ENCODE measurements at regions not wholly inside any gene's neighbourhood (a gene's known extent, or its start where the extent isn't known, plus 50 kb on each side); places are given as distances from the start of the nearest gene placed in this dataset.

- Histone ChIP-seq H3K4me3 (ENCODE audit: low read depth, low read length) (no peak overlapping the region), H3K27me3 (ENCODE audit: control insufficient read depth, insufficient read depth, low read length) (no peaks in the 10 kb centered on the region), H3K36me3 (ENCODE audit: control insufficient read depth, insufficient read depth, low read length) (no peaks in the 10 kb centered on the region)
- no peak for DNase-seq (ENCODE audit: low read depth)
- TF ChIP-seq CTCF (IDR thresholded peaks at IDR 0.05; ENCODE audit: insufficient read depth, low read depth, low read length) = no peak
- ChIA-PET POLR2A (no interaction called here), CTCF (interaction anchor here (1.1 kb wide), 1 partner anchor 33 kb away, joined by 3 read pairs; no protein-coding TSS in a partner anchor)
Observed at GRCh38 chr1:30200161-30200560, 523.2 kb downstream of the MATN1 start.

GRCh38 chr1:30199563-30199962 lies 523.8 kb downstream of the MATN1 start:
- no peak for TF ChIP-seq CTCF (IDR thresholded peaks at IDR 0.05; ENCODE audit: insufficient read depth, low read depth, low read length)
- Histone ChIP-seq H3K4me3 (ENCODE audit: low read depth, low read length) (no peak overlapping the region), H3K36me3 (ENCODE audit: control insufficient read depth, insufficient read depth, low read length) (no peaks in the 10 kb centered on the region), H3K27me3 (ENCODE audit: control insufficient read depth, insufficient read depth, low read length) (no peaks in the 10 kb centered on the region)
- DNase-seq (ENCODE audit: low read depth) = no peak
- CTCF ChIA-PET = interaction anchor here (1.1 kb wide), 1 partner anchor 33 kb away, joined by 3 read pairs; no protein-coding TSS in a partner anchor
- POLR2A ChIA-PET = no interaction called here

- ChIA-PET CTCF (no interaction called here), POLR2A (no interaction called here)
- DNase-seq (ENCODE audit: low read depth) = no peak
- Histone ChIP-seq H3K36me3 (ENCODE audit: control insufficient read depth, insufficient read depth, low read length) (no peaks in the 10 kb centered on the region), H3K4me3 (ENCODE audit: low read depth, low read length) (no peak overlapping the region), H3K27me3 (ENCODE audit: control insufficient read depth, insufficient read depth, low read length) (no peaks in the 10 kb centered on the region)
- no peak for TF ChIP-seq CTCF (IDR thresholded peaks at IDR 0.05; ENCODE audit: insufficient read depth, low read depth, low read length)
Observed at GRCh38 chr1:30198795-30199403, 524.5 kb downstream of the MATN1 start.

GRCh38 chr1:30198451-30198760 lies 525.0 kb downstream of the MATN1 start:
- H3K27me3 ChIP-seq (ENCODE audit: control insufficient read depth, insufficient read depth, low read length) = no peaks in the 10 kb centered on the region
- POLR2A ChIA-PET = no interaction called here
- H3K36me3 ChIP-seq (ENCODE audit: control insufficient read depth, insufficient read depth, low read length) = no peaks in the 10 kb centered on the region
- CTCF ChIA-PET = no interaction called here
- no peak overlapping the region for H3K4me3 ChIP-seq (ENCODE audit: low read depth, low read length)
- TF ChIP-seq CTCF (IDR thresholded peaks at IDR 0.05; ENCODE audit: insufficient read depth, low read depth, low read length) = no peak
- no peak for DNase-seq (ENCODE audit: low read depth)

- TF ChIP-seq CTCF (IDR thresholded peaks at IDR 0.05; ENCODE audit: insufficient read depth, low read depth, low read length) = no peak
- no peaks in the 10 kb centered on the region for H3K36me3 ChIP-seq (ENCODE audit: control insufficient read depth, insufficient read depth, low read length)
- H3K27me3 ChIP-seq (ENCODE audit: control insufficient read depth, insufficient read depth, low read length) = no peaks in the 10 kb centered on the region
- ChIA-PET POLR2A (no interaction called here), CTCF (no interaction called here)
- no peak for DNase-seq (ENCODE audit: low read depth)
- H3K4me3 ChIP-seq (ENCODE audit: low read depth, low read length) = no peak overlapping the region
Observed at GRCh38 chr1:30197639-30198450, 525.5 kb downstream of the MATN1 start.

Data from BJ (cell line).